Osteoblast (primary cell): ENCODE measurements at regions not wholly inside any gene's neighbourhood (a gene's known extent, or its start where the extent isn't known, plus 50 kb on each side); places are given as distances from the start of the nearest gene placed in this dataset.

Experiments used
- DNase-seq: peaks from one replicate; pipeline ENCODE4 v3.0.0; 2011; ENCODE audit warnings: low spot score, mixed read lengths; ENCODE audit not compliant: insufficient read length; ENCODE audit errors: missing footprints
- H2AFZ ChIP-seq: 2 replicates; pipeline ENCODE4 v1.6.0; 2011; ENCODE audit warnings: mild to moderate bottlenecking, low read length
- H3K27ac ChIP-seq: 2 replicates; pipeline ENCODE4 v1.5.1; 2011; ENCODE audit warnings: mild to moderate bottlenecking, low read depth, low read length, moderate library complexity
- H3K27me3 ChIP-seq: 2 replicates; pipeline ENCODE4 v1.6.0; 2012; ENCODE audit warnings: mild to moderate bottlenecking, control low read depth, inconsistent platforms, low read length, moderate library complexity; ENCODE audit not compliant: insufficient read depth
- H3K36me3 ChIP-seq: 2 replicates; pipeline ENCODE4 v1.5.1; 2011; ENCODE audit warnings: mild to moderate bottlenecking, low read length, control low read depth, moderate library complexity; ENCODE audit not compliant: insufficient read depth
- H3K4me1 ChIP-seq: 2 replicates; pipeline ENCODE4 v1.5.1; 2011; ENCODE audit warnings: mild to moderate bottlenecking, low read length, control low read depth, moderate library complexity; ENCODE audit not compliant: insufficient read depth
- H3K4me2 ChIP-seq: 2 replicates; pipeline ENCODE4 v1.6.0; 2011; ENCODE audit warnings: mild to moderate bottlenecking, low read length; ENCODE audit not compliant: insufficient read depth
- H3K4me3 ChIP-seq: fragments of 200-600 bp; sonication (generic); 3 replicates; pipeline ENCODE4 v1.5.1; 2012; ENCODE audit warnings: mild to moderate bottlenecking, low read length, inconsistent platforms; ENCODE audit not compliant: insufficient read depth
- H3K79me2 ChIP-seq: 2 replicates; pipeline ENCODE4 v1.6.0; 2012; ENCODE audit warnings: mild to moderate bottlenecking, low read length, control low read depth, inconsistent platforms; ENCODE audit not compliant: insufficient read depth
- H3K9me3 ChIP-seq: 2 replicates; pipeline ENCODE4 v1.5.1; 2011; ENCODE audit warnings: low read depth, low read length, control low read depth
- H4K20me1 ChIP-seq: 2 replicates; pipeline ENCODE4 v1.6.0; 2012; ENCODE audit warnings: mild to moderate bottlenecking, low read length, control low read depth; ENCODE audit not compliant: insufficient read depth
- CTCF ChIP-seq: IDR thresholded peaks from 2 replicates; pipeline ENCODE4 v1.5.1; 2011; ENCODE audit warnings: mild to moderate bottlenecking, low read depth, low read length, moderate library complexity; ENCODE audit errors: extremely low read depth

GRCh38 chr2:47250586-47251403 is 74.5 kb upstream of the CALM2 start:
- no peak for DNase-seq
- no peak overlapping the region for H3K4me3 ChIP-seq

GRCh38 chr2:47249931-47250330 is 73.6 kb upstream of the CALM2 start:
- DNase-seq, result no peak
- H3K9me3 ChIP-seq, result no peaks in the 10 kb centered on the region
- no peak overlapping the region for H3K4me2 ChIP-seq

More at GRCh38 chr2:47250586-47251403, 74.5 kb upstream of the CALM2 start:
- Histone ChIP-seq H2AFZ (no peak overlapping the region), H3K4me1 (peaks cover 3% of the 10 kb centered on the region), H4K20me1 (no peaks in the 10 kb centered on the region), H3K36me3 (no peaks in the 10 kb centered on the region), H3K27me3 (no peaks in the 10 kb centered on the region), H3K9me3 (no peaks in the 10 kb centered on the region), H3K79me2 (no peaks in the 10 kb centered on the region), H3K27ac (no peak overlapping the region), H3K4me2 (no peak overlapping the region)
- no peak for TF ChIP-seq CTCF

GRCh38 chr2:47249157-47249900 is 73.0 kb upstream of the CALM2 start:
- Histone ChIP-seq H3K36me3 (no peaks in the 10 kb centered on the region), H3K4me3 (no peak overlapping the region), H3K4me1 (peaks cover 3% of the 10 kb centered on the region), H3K27me3 (no peaks in the 10 kb centered on the region), H4K20me1 (no peaks in the 10 kb centered on the region), H3K79me2 (no peaks in the 10 kb centered on the region), H3K4me2 (no peak overlapping the region), H3K9me3 (no peaks in the 10 kb centered on the region), H2AFZ (no peak overlapping the region), H3K27ac (no peak overlapping the region)
- DNase-seq, result no peak
- no peak for TF ChIP-seq CTCF

More at GRCh38 chr2:47249931-47250330, 73.6 kb upstream of the CALM2 start:
- peaks cover 3% of the 10 kb centered on the region for H3K4me1 ChIP-seq
- no peak overlapping the region for H2AFZ ChIP-seq
- TF ChIP-seq CTCF, result no peak
- H3K27me3 ChIP-seq, result no peaks in the 10 kb centered on the region
- H3K36me3 ChIP-seq, result no peaks in the 10 kb centered on the region
- H4K20me1 ChIP-seq, result no peaks in the 10 kb centered on the region
- H3K27ac ChIP-seq, result no peak overlapping the region
- no peaks in the 10 kb centered on the region for H3K79me2 ChIP-seq
- no peak overlapping the region for H3K4me3 ChIP-seq
